ENCODE measurements at regions not wholly inside any gene's neighbourhood (a gene's known extent, or its start where the extent isn't known, plus 50 kb on each side); places are given as distances from the start of the nearest gene placed in this dataset.
"Not testable (repeated sequence)": the region's sequence is repeated elsewhere in the genome, so short reads cannot be mapped to it uniquely, and the experiment has no call there.

- Histone ChIP-seq H3K9me3 (no peaks in the 10 kb centered on the region), H3K27ac (no peak overlapping the region), H3K4me3 (no peak overlapping the region), H3K36me3 (no peaks in the 10 kb centered on the region), H3K4me1 (no peaks in the 10 kb centered on the region), H3K27me3 (no peaks in the 10 kb centered on the region)
- TF ChIP-seq, protein P1, sequence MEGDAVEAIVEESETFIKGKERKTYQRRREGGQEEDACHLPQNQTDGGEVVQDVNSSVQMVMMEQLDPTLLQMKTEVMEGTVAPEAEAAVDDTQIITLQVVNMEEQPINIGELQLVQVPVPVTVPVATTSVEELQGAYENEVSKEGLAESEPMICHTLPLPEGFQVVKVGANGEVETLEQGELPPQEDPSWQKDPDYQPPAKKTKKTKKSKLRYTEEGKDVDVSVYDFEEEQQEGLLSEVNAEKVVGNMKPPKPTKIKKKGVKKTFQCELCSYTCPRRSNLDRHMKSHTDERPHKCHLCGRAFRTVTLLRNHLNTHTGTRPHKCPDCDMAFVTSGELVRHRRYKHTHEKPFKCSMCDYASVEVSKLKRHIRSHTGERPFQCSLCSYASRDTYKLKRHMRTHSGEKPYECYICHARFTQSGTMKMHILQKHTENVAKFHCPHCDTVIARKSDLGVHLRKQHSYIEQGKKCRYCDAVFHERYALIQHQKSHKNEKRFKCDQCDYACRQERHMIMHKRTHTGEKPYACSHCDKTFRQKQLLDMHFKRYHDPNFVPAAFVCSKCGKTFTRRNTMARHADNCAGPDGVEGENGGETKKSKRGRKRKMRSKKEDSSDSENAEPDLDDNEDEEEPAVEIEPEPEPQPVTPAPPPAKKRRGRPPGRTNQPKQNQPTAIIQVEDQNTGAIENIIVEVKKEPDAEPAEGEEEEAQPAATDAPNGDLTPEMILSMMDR (IDR thresholded peaks at IDR 0.05), result no peak
- DNase-seq (ENCODE audit: low spot score in 2 of 2), result no peak
- intact Hi-C loops (cut with DNase I), result no loop called here
Measured at GRCh38 chr13:90502153-90502552, 845.3 kb upstream of the MIR17HG start.

- Histone ChIP-seq H3K4me3 (no peak overlapping the region), H3K27ac (no peak overlapping the region), H3K9me3 (no peaks in the 10 kb centered on the region), H3K27me3 (no peaks in the 10 kb centered on the region), H3K4me1 (no peaks in the 10 kb centered on the region), H3K36me3 (no peaks in the 10 kb centered on the region)
- intact Hi-C loops (cut with DNase I), result no loop called here
- TF ChIP-seq, protein P1 (IDR thresholded peaks at IDR 0.05), result no peak
- DNase-seq (ENCODE audit: low spot score in 2 of 2), result no peak
Measured at GRCh38 chr13:90502762-90503161, 844.7 kb upstream of the MIR17HG start.

DNA sequence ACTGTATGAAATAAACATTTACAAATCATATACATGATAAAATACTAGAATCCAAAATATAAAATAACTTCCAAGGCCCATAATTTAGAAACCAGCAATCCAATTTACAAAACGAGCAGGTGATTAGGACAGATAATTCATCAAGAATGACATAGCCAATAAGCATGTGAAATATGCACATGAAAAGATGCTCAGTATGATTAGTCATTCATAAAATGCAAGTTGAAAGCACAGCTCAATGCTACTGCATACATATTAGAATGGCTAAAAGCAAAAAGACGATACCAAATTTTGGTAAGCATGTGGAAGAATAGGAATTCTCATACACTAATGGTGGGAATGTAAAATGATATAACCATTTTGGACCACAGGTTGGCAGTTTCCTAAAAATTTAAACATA is 837.2 kb upstream of the MIR17HG start:
- no peak overlapping the region for H3K4me3 ChIP-seq
- H3K36me3 ChIP-seq, result no peaks in the 10 kb centered on the region
- H3K27ac ChIP-seq, result no peak overlapping the region
- no peaks in the 10 kb centered on the region for H3K4me1 ChIP-seq
- H3K27me3 ChIP-seq, result no peaks in the 10 kb centered on the region
- TF ChIP-seq, protein P1 (IDR thresholded peaks at IDR 0.05), result no peak
- no peak for DNase-seq (ENCODE audit: low spot score in 2 of 2)
- no peaks in the 10 kb centered on the region for H3K9me3 ChIP-seq
- intact Hi-C loops (cut with DNase I), result no loop called here

- Histone ChIP-seq H3K4me3 (no peak overlapping the region), H3K36me3 (no peaks in the 10 kb centered on the region), H3K4me1 (no peaks in the 10 kb centered on the region), H3K27me3 (no peaks in the 10 kb centered on the region), H3K27ac (no peak overlapping the region), H3K9me3 (no peaks in the 10 kb centered on the region)
- TF ChIP-seq, protein P1 (IDR thresholded peaks at IDR 0.05), result no peak
- intact Hi-C loops (cut with DNase I), result no loop called here
- DNase-seq (ENCODE audit: low spot score in 2 of 2), result no peak
Measured at GRCh38 chr13:90511903-90512302, 835.6 kb upstream of the MIR17HG start.

GRCh38 chr13:90514712-90515111 is 832.8 kb upstream of the MIR17HG start:
- H3K4me3 ChIP-seq; H3K9me3 ChIP-seq; H3K27me3 ChIP-seq; H3K27ac ChIP-seq; intact Hi-C loops (cut with DNase I); DNase-seq (ENCODE audit: low spot score in 2 of 2); H3K36me3 ChIP-seq; H3K4me1 ChIP-seq: not testable (repeated sequence)

DNA sequence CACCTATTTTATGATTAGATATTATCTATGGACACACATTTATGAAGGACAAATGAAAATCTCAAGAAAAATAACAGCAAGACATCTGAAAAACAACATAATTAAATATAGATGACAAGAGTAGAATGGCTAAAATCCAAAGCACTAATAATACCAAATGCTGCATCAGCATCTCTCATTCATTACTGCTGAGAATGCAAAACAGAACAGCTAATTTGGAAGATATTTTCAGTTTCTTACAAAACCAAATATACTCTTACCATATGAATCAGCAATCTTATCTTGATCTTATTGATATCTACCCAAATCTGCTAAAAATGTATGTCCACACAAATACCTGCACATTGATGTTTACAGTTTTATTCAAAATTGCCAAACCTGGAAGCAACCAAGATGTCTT is 829.1 kb upstream of the MIR17HG start:
- Histone ChIP-seq H3K4me3 (no peak overlapping the region), H3K27ac (no peak overlapping the region), H3K4me1 (no peaks in the 10 kb centered on the region), H3K27me3 (no peaks in the 10 kb centered on the region), H3K9me3 (peaks cover 0 to 14% of the 10 kb centered on the region in 2 donors), H3K36me3 (no peaks in the 10 kb centered on the region)
- no peak for DNase-seq (ENCODE audit: low spot score in 2 of 2)
- intact Hi-C loops (cut with DNase I), result no loop called here
- TF ChIP-seq, protein P1 (IDR thresholded peaks at IDR 0.05), result no peak
